ENCODE measurements at regions not wholly inside any gene's neighbourhood (a gene's known extent, or its start where the extent isn't known, plus 50 kb on each side); places are given as distances from the start of the nearest gene placed in this dataset.
A peak's percentile ranks its signal among the peaks of the same experiment; 100 is the strongest.

GRCh38 chr1:221979444-221980032 lies 237.6 kb upstream of the DUSP10 start:
- DNase-seq (ENCODE audit: low read depth in 1 of 2, low spot score in 2 of 2) (no peak), FAIRE-seq (no peak)
- Histone ChIP-seq H3K4me2 (ENCODE audit: insufficient read depth in 1 of 2, low read depth in 2 of 2, low read length in 2 of 2) (no peak overlapping the region), H4K91ac (replicated peaks; ENCODE audit: insufficient read length, low read length) (no peak overlapping the region), H3K4ac (replicated peaks; ENCODE audit: insufficient read length, low read depth, low read length) (no peak overlapping the region), H2BK12ac (ENCODE audit: low read depth, low read length) (no peak overlapping the region), H2BK120ac (replicated peaks; ENCODE audit: low read depth, low read length) (no peak overlapping the region), H3K18ac (ENCODE audit: extremely low read depth, low read length) (no peak overlapping the region), H3K79me2 (ENCODE audit: control insufficient read depth in 1 of 2, insufficient read depth in 2 of 2, low read length in 2 of 2) (no peaks in the 10 kb centered on the region), H3K23me2 (ENCODE audit: low read depth, low read length) (peaks cover 3% of the 10 kb centered on the region; the same call in 1 of the 2 replicates), H2BK20ac (ENCODE audit: low read length) (no peak overlapping the region), H3K79me1 (ENCODE audit: low read depth, low read length) (no peaks in the 10 kb centered on the region), H3K9me3 (ENCODE audit: insufficient read depth in 2 of 2, low read depth in 1 of 2, low read length in 1 of 2) (no peaks in the 10 kb centered on the region), H2BK15ac (ENCODE audit: low read length) (no peak overlapping the region), H3K4me1 (replicated peaks in 1 of 4; ENCODE audit: control insufficient read depth in 3 of 4, insufficient read depth in 4 of 4, low read length in 3 of 4) (peaks cover 0 to 4% (median 1%) of the 10 kb centered on the region in 4 experiments; a peak in 2 of 7 replicates), H3K23ac (ENCODE audit: insufficient read length) (no peak overlapping the region), H4K20me1 (replicated peaks in 1 of 2; ENCODE audit: control insufficient read depth in 1 of 2, insufficient read depth in 2 of 2, low read length in 2 of 2) (no peaks in the 10 kb centered on the region), H3K56ac (replicated peaks; ENCODE audit: insufficient read length, low read depth, low read length) (no peak overlapping the region), H3K14ac (ENCODE audit: insufficient read length) (no peak overlapping the region), H2AFZ (ENCODE audit: low read length) (no peak overlapping the region), H3K9ac (replicated peaks in 1 of 4; ENCODE audit: extremely low read depth in 1 of 4, low read depth in 3 of 4, low read length in 3 of 4) (no peak overlapping the region), H4K5ac (ENCODE audit: insufficient read length, low read depth, low read length) (peak overlapping the region; percentile 66), H2AK5ac (ENCODE audit: low read depth, low read length) (no peak overlapping the region), H2BK5ac (ENCODE audit: low read depth, low read length) (no peak overlapping the region), H4K8ac (ENCODE audit: extremely low read depth, insufficient read depth, low read length) (no peak overlapping the region), H3K36me3 (ENCODE audit: control insufficient read depth in 2 of 4, insufficient read depth in 4 of 4, low read length in 3 of 4) (no peaks in the 10 kb centered on the region), H3K27me3 (replicated peaks in 1 of 4; ENCODE audit: control insufficient read depth in 3 of 4, extremely low read depth in 1 of 4, insufficient read depth in 3 of 4, low read length in 3 of 4) (no peaks in the 10 kb centered on the region), H3K4me3 (ENCODE audit: extremely low read depth in 1 of 4, insufficient read depth in 2 of 4, low read depth in 3 of 4, low read length in 4 of 4) (no peak overlapping the region), H3K27ac (ENCODE audit: low read depth, low read length) (no peak overlapping the region)
- ChIA-PET POLR2A (ENCODE audit: partially characterized antibody) (no interaction called here), CTCF (ENCODE audit: partially characterized antibody) (interaction anchor here (0.6 to 2.0 kb wide), 11 partner anchors 8 to 347 kb away, joined by 3 to 8 read pairs (median 3); no protein-coding TSS in a partner anchor)
- TF ChIP-seq CTCF (IDR thresholded peaks at IDR 0.05; ENCODE audit: control extremely low read depth in 1 of 3, insufficient read depth in 1 of 3, low read depth in 1 of 3, low read length in 3 of 3) (peak in 1 of 3 experiments; percentile 24; a peak in 2 of 4 replicates), TEAD4 (IDR thresholded peaks at IDR 0.05; ENCODE audit: low read depth, low read length) (peak; percentile 88), SRF (IDR thresholded peaks at IDR 0.05; ENCODE audit: low read depth, low read length) (no peak)

Data from H1 (cell line).